ENCODE measurements at regions not wholly inside any gene's neighbourhood (a gene's known extent, or its start where the extent isn't known, plus 50 kb on each side); places are given as distances from the start of the nearest gene placed in this dataset.

GRCh38 chr11:11036848-11037732 is 179.2 kb upstream of the ZBED5 start:
- TF ChIP-seq CTCF (IDR thresholded peaks at IDR 0.05), result peak; percentile 65 to 76 (median 68)
- intact Hi-C loops (cut with DNase I), result loop anchor here (2.0 to 5.0 kb wide), 3 partner anchors 110 to 585 kb away; partner anchors contain the start of gene GALNT18
- H3K27ac ChIP-seq, result peak overlapping the region in 1 of 2 donors; percentile 53
- peaks cover 7 to 18% of the 10 kb centered on the region in 2 donors for H3K4me1 ChIP-seq
- no peak overlapping the region for H3K4me3 ChIP-seq
- no peak for DNase-seq (ENCODE audit: low spot score in 2 of 2)
- H3K36me3 ChIP-seq, result no peaks in the 10 kb centered on the region
- no peaks in the 10 kb centered on the region for H3K27me3 ChIP-seq
- H3K9me3 ChIP-seq, result no peaks in the 10 kb centered on the region

GRCh38 chr11:11036185-11036847 is 178.5 kb upstream of the ZBED5 start:
- intact Hi-C loops (cut with DNase I), result loop anchor here (2.0 to 5.0 kb wide), 3 partner anchors 111 to 586 kb away; partner anchors contain the start of gene GALNT18
- no peaks in the 10 kb centered on the region for H3K27me3 ChIP-seq
- no peaks in the 10 kb centered on the region for H3K9me3 ChIP-seq
- peaks cover 7 to 18% of the 10 kb centered on the region in 2 donors for H3K4me1 ChIP-seq
- TF ChIP-seq CTCF (IDR thresholded peaks at IDR 0.05), result no peak
- DNase-seq (ENCODE audit: low spot score in 2 of 2), result no peak
- no peaks in the 10 kb centered on the region for H3K36me3 ChIP-seq
- no peak overlapping the region for H3K4me3 ChIP-seq
- H3K27ac ChIP-seq, result no peak overlapping the region

GRCh38 chr11:11035331-11035730 is 177.5 kb upstream of the ZBED5 start:
- Histone ChIP-seq H3K4me1 (peaks cover 7 to 18% of the 10 kb centered on the region in 2 donors), H3K4me3 (no peak overlapping the region), H3K9me3 (no peaks in the 10 kb centered on the region), H3K27ac (no peak overlapping the region), H3K27me3 (no peaks in the 10 kb centered on the region), H3K36me3 (no peaks in the 10 kb centered on the region)
- no peak for DNase-seq (ENCODE audit: low spot score in 2 of 2)
- intact Hi-C loops (cut with DNase I), result loop anchor here (5.0 kb wide), 2 partner anchors 112 to 587 kb away; partner anchors contain the start of gene GALNT18
- TF ChIP-seq CTCF (IDR thresholded peaks at IDR 0.05), result no peak

GRCh38 chr11:11034476-11034875 is 176.6 kb upstream of the ZBED5 start:
- Histone ChIP-seq H3K4me3 (no peak overlapping the region), H3K36me3 (no peaks in the 10 kb centered on the region), H3K9me3 (no peaks in the 10 kb centered on the region), H3K27me3 (no peaks in the 10 kb centered on the region), H3K4me1 (peaks cover 7 to 18% of the 10 kb centered on the region in 2 donors), H3K27ac (no peak overlapping the region)
- no peak for DNase-seq (ENCODE audit: low spot score in 2 of 2)
- intact Hi-C loops (cut with DNase I), result no loop called here
- TF ChIP-seq CTCF (IDR thresholded peaks at IDR 0.05), result no peak

- Histone ChIP-seq H3K27me3 (no peaks in the 10 kb centered on the region), H3K9me3 (no peaks in the 10 kb centered on the region), H3K4me1 (peaks cover 1% of the 10 kb centered on the region in 2 donors), H3K36me3 (no peaks in the 10 kb centered on the region), H3K27ac (no peak overlapping the region), H3K4me3 (no peak overlapping the region)
- no peak for TF ChIP-seq CTCF (IDR thresholded peaks at IDR 0.05)
- intact Hi-C loops (cut with DNase I), result no loop called here
- DNase-seq (ENCODE audit: low spot score in 2 of 2), result no peak
Observed at GRCh38 chr11:11032066-11032465, 174.2 kb upstream of the ZBED5 start.
